GM23338 (cell line): ENCODE measurements at regions not wholly inside any gene's neighbourhood (a gene's known extent, or its start where the extent isn't known, plus 50 kb on each side); places are given as distances from the start of the nearest gene placed in this dataset.

Experiments used
- ATAC-seq: fragments of 200-7000 bp; cut with Tn5 transposase; 3 replicates; pipeline ENCODE4 v1.9.1; 2020
- DNase-seq: peaks from one replicate; pipeline ENCODE4 v3.0.0-alpha.2; 2015; ENCODE audit warnings: low spot score
- H2AFZ ChIP-seq: fragments of 200-600 bp; sonication (generic); 2 replicates; pipeline ENCODE4 v1.8.0; 2016; ENCODE audit warnings: antibody characterized with exemption, mild to moderate bottlenecking, moderate library complexity
- H3F3A ChIP-seq: fragments of 200-600 bp; sonication (generic); replicated peaks from 2 replicates; pipeline ENCODE4 v1.8.0; 2017; ENCODE audit warnings: antibody characterized with exemption, mixed run types, low read depth
- H3K27ac ChIP-seq: fragments of 200-600 bp; sonication (generic); 2 replicates; pipeline ENCODE4 v1.6.1; 2016; ENCODE audit warnings: low read depth
- H3K27me3 ChIP-seq: fragments of 200-600 bp; sonication (generic); 2 replicates; pipeline ENCODE4 v1.8.0; 2016; ENCODE audit warnings: mild to moderate bottlenecking, mixed run types, moderate library complexity; ENCODE audit not compliant: insufficient read depth
- H3K36me3 ChIP-seq: fragments of 200-600 bp; sonication (generic); 2 replicates; pipeline ENCODE4 v1.8.0; 2016; ENCODE audit warnings: mild to moderate bottlenecking; ENCODE audit not compliant: insufficient read depth
- H3K4me1 ChIP-seq: fragments of 200-600 bp; sonication (generic); 2 replicates; pipeline ENCODE4 v1.8.0; 2016; ENCODE audit warnings: mild to moderate bottlenecking, moderate library complexity; ENCODE audit not compliant: insufficient read depth
- H3K4me2 ChIP-seq: fragments of 200-600 bp; sonication (generic); 2 replicates; pipeline ENCODE4 v1.7.1; 2017; ENCODE audit warnings: mixed run types
- H3K4me3 ChIP-seq: fragments of 200-600 bp; sonication (generic); 2 replicates; pipeline ENCODE4 v1.6.1; 2016; ENCODE audit warnings: mixed run types
- H3K79me2 ChIP-seq: fragments of 200-600 bp; sonication (generic); replicated peaks from 2 replicates; pipeline ENCODE4 v1.8.0; 2017; ENCODE audit warnings: mild to moderate bottlenecking; ENCODE audit not compliant: insufficient read depth
- H3K9me2 ChIP-seq: fragments of 200-600 bp; sonication (generic); 2 replicates; pipeline ENCODE4 v1.8.0; 2017; ENCODE audit not compliant: insufficient read depth
- H4K20me1 ChIP-seq: fragments of 200-600 bp; sonication (generic); replicated peaks from 2 replicates; pipeline ENCODE4 v1.8.0; 2017; ENCODE audit warnings: mild to moderate bottlenecking; ENCODE audit not compliant: insufficient read depth
- H3K27ac Mint-ChIP-seq: 2 replicates; pipeline ENCODE4 v1.8.0; 2020; ENCODE audit warnings: inconsistent platforms, mild to moderate bottlenecking, moderate library complexity, mixed read lengths
- H3K27me3 Mint-ChIP-seq: 3 replicates; pipeline ENCODE4 v1.8.0; 2022; ENCODE audit warnings: low read depth, mild to moderate bottlenecking, moderate library complexity, mixed read lengths, inconsistent platforms; ENCODE audit not compliant: insufficient read depth, poor library complexity
- H3K36me3 Mint-ChIP-seq: 3 replicates; pipeline ENCODE4 v1.8.0; 2021; ENCODE audit warnings: low read depth, mild to moderate bottlenecking, inconsistent platforms, moderate library complexity, mixed read lengths
- H3K4me1 Mint-ChIP-seq: 3 replicates; pipeline ENCODE4 v1.8.0; 2020; ENCODE audit warnings: mild to moderate bottlenecking, inconsistent platforms, mixed read lengths
- H3K4me3 Mint-ChIP-seq: 3 replicates; pipeline ENCODE4 v1.8.0; 2021; ENCODE audit warnings: moderate library complexity, mild to moderate bottlenecking, inconsistent platforms, mixed read lengths
- H3K9me3 Mint-ChIP-seq: 3 replicates; pipeline ENCODE4 v1.8.0; 2020; ENCODE audit warnings: moderate library complexity, mild to moderate bottlenecking, inconsistent platforms, mixed read lengths
- CREB1 ChIP-seq: fragments of 250-450 bp; sonication (Bioruptor Pico); IDR thresholded peaks from 2 replicates; pipeline ENCODE4 v1.5.0; 2020; ENCODE audit warnings: low read depth, mild to moderate bottlenecking, moderate library complexity
- CTCF ChIP-seq, 2 experiments: fragments of 200-600 bp in 1 of 2; sonication (generic) in 1 of 2; conservative IDR thresholded peaks; 2 replicates each; pipeline versions ENCODE4 v1.5.1 to v1.6.1; 2016 to 2017; ENCODE audit warnings: antibody characterized with exemption in 2 of 2, low read depth in 2 of 2, mild to moderate bottlenecking in 2 of 2, moderate library complexity in 1 of 2
- ETS1 ChIP-seq: IDR thresholded peaks from 2 replicates; pipeline ENCODE4 v1.6.1; 2016; ENCODE audit warnings: antibody characterized with exemption
- EZH2 ChIP-seq: fragments of 200-600 bp; sonication (generic); IDR thresholded peaks from one replicate; pipeline ENCODE4 v1.8.0; 2017; ENCODE audit warnings: antibody characterized with exemption, mild to moderate bottlenecking, low read depth; ENCODE audit not compliant: unreplicated experiment
- EZH2phosphoT487 ChIP-seq: fragments of 200-600 bp; sonication (generic); IDR thresholded peaks from one replicate; pipeline ENCODE4 v1.8.1; 2018; ENCODE audit warnings: antibody characterized with exemption; ENCODE audit not compliant: unreplicated experiment
- JUNB ChIP-seq: IDR thresholded peaks from one replicate; pipeline ENCODE4 v1.6.1; 2016; ENCODE audit warnings: antibody characterized with exemption; ENCODE audit not compliant: unreplicated experiment
- NANOG ChIP-seq: IDR thresholded peaks from 2 replicates; pipeline ENCODE4 v1.6.1; 2016; ENCODE audit warnings: antibody characterized with exemption, borderline replicate concordance
- POLR2AphosphoS5 ChIP-seq: IDR thresholded peaks from 2 replicates; pipeline ENCODE4 v1.6.1; 2016; ENCODE audit warnings: antibody characterized with exemption, low read depth
- STAT1 ChIP-seq: IDR thresholded peaks from one replicate; pipeline ENCODE4 v1.6.1; 2016; ENCODE audit warnings: antibody characterized with exemption; ENCODE audit not compliant: unreplicated experiment
- ZNF114 ChIP-seq: fragments of 250-450 bp; sonication (Bioruptor Pico); IDR thresholded peaks from 2 replicates; pipeline ENCODE4 v1.5.0; 2020; ENCODE audit warnings: mild to moderate bottlenecking, moderate library complexity
- ZNF331 ChIP-seq: fragments of 250-450 bp; sonication (Bioruptor Pico); IDR thresholded peaks from 2 replicates; pipeline ENCODE4 v1.5.0; 2020; ENCODE audit warnings: low read depth, mild to moderate bottlenecking, moderate library complexity
- TF ChIP-seq, protein P1 (sequence below): fragments of 250-450 bp; sonication (Bioruptor Pico); IDR thresholded peaks from 2 replicates; pipeline ENCODE4 v1.5.0; 2020; ENCODE audit warnings: mild to moderate bottlenecking, moderate library complexity
- TF ChIP-seq, protein P2 (sequence below): IDR thresholded peaks from one replicate; pipeline ENCODE4 v1.6.1; 2018; ENCODE audit warnings: antibody characterized with exemption; ENCODE audit not compliant: unreplicated experiment

DNA sequence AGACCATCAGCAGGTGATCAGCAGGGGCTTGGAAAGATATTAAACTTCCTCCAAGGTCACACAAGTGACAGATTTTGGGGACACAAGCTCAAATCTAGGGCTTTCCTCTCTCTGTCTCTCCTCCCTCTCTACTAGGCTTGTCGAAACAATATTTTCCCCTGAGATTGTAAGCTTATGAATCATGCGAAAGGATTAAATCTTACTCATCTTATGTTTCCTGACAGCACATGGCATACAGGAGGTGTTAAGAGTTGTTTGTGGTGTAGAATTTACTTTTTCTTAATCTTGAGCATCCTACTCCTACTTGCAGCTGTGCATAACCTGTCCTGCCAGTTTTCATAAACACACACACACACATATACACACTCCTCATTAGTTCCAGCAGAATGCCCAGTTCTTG lies 186.3 kb downstream of the MARCHF11 start:
- H3K27ac ChIP-seq, result no peak overlapping the region
- H3K4me2 ChIP-seq, result no peak overlapping the region
- DNase-seq, result no peak
- TF ChIP-seq JUNB (no peak), EZH2phosphoT487 (no peak), STAT1 (no peak), CREB1 (CRISPR knock-in tag) (no peak), ZNF331 (no peak), POLR2AphosphoS5 (no peak), CTCF (conservative IDR thresholded peaks at IDR 0.05; ENCODE audit: low read depth in 2 of 2) (no peak), EZH2 (no peak), ETS1 (no peak), ZNF114 (no peak), NANOG (no peak)
- TF ChIP-seq, protein P1, sequence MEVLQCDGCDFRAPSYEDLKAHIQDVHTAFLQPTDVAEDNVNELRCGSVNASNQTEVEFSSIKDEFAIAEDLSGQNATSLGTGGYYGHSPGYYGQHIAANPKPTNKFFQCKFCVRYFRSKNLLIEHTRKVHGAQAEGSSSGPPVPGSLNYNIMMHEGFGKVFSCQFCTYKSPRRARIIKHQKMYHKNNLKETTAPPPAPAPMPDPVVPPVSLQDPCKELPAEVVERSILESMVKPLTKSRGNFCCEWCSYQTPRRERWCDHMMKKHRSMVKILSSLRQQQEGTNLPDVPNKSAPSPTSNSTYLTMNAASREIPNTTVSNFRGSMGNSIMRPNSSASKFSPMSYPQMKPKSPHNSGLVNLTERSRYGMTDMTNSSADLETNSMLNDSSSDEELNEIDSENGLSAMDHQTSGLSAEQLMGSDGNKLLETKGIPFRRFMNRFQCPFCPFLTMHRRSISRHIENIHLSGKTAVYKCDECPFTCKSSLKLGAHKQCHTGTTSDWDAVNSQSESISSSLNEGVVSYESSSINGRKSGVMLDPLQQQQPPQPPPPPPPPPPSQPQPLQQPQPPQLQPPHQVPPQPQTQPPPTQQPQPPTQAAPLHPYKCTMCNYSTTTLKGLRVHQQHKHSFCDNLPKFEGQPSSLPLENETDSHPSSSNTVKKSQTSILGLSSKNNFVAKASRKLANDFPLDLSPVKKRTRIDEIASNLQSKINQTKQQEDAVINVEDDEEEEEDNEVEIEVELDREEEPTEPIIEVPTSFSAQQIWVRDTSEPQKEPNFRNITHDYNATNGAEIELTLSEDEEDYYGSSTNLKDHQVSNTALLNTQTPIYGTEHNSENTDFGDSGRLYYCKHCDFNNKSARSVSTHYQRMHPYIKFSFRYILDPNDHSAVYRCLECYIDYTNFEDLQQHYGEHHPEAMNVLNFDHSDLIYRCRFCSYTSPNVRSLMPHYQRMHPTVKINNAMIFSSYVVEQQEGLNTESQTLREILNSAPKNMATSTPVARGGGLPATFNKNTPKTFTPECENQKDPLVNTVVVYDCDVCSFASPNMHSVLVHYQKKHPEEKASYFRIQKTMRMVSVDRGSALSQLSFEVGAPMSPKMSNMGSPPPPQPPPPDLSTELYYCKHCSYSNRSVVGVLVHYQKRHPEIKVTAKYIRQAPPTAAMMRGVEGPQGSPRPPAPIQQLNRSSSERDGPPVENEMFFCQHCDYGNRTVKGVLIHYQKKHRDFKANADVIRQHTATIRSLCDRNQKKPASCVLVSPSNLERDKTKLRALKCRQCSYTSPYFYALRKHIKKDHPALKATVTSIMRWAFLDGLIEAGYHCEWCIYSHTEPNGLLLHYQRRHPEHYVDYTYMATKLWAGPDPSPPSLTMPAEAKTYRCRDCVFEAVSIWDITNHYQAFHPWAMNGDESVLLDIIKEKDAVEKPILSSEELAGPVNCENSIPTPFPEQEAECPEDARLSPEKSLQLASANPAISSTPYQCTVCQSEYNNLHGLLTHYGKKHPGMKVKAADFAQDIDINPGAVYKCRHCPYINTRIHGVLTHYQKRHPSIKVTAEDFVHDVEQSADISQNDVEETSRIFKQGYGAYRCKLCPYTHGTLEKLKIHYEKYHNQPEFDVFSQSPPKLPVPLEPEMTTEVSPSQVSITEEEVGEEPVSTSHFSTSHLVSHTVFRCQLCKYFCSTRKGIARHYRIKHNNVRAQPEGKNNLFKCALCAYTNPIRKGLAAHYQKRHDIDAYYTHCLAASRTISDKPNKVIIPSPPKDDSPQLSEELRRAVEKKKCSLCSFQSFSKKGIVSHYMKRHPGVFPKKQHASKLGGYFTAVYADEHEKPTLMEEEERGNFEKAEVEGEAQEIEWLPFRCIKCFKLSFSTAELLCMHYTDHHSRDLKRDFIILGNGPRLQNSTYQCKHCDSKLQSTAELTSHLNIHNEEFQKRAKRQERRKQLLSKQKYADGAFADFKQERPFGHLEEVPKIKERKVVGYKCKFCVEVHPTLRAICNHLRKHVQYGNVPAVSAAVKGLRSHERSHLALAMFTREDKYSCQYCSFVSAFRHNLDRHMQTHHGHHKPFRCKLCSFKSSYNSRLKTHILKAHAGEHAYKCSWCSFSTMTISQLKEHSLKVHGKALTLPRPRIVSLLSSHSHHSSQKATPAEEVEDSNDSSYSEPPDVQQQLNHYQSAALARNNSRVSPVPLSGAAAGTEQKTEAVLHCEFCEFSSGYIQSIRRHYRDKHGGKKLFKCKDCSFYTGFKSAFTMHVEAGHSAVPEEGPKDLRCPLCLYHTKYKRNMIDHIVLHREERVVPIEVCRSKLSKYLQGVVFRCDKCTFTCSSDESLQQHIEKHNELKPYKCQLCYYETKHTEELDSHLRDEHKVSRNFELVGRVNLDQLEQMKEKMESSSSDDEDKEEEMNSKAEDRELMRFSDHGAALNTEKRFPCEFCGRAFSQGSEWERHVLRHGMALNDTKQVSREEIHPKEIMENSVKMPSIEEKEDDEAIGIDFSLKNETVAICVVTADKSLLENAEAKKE (CRISPR knock-in tag), result no peak
- TF ChIP-seq, protein P2, sequence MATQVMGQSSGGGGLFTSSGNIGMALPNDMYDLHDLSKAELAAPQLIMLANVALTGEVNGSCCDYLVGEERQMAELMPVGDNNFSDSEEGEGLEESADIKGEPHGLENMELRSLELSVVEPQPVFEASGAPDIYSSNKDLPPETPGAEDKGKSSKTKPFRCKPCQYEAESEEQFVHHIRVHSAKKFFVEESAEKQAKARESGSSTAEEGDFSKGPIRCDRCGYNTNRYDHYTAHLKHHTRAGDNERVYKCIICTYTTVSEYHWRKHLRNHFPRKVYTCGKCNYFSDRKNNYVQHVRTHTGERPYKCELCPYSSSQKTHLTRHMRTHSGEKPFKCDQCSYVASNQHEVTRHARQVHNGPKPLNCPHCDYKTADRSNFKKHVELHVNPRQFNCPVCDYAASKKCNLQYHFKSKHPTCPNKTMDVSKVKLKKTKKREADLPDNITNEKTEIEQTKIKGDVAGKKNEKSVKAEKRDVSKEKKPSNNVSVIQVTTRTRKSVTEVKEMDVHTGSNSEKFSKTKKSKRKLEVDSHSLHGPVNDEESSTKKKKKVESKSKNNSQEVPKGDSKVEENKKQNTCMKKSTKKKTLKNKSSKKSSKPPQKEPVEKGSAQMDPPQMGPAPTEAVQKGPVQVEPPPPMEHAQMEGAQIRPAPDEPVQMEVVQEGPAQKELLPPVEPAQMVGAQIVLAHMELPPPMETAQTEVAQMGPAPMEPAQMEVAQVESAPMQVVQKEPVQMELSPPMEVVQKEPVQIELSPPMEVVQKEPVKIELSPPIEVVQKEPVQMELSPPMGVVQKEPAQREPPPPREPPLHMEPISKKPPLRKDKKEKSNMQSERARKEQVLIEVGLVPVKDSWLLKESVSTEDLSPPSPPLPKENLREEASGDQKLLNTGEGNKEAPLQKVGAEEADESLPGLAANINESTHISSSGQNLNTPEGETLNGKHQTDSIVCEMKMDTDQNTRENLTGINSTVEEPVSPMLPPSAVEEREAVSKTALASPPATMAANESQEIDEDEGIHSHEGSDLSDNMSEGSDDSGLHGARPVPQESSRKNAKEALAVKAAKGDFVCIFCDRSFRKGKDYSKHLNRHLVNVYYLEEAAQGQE, result no peak
- H3K36me3 ChIP-seq, result peaks cover 6% of the 10 kb centered on the region
- no peak for ATAC-seq
- H3K79me2 ChIP-seq, result no peaks in the 10 kb centered on the region
- Mint-ChIP-seq H3K27me3 (peaks cover 2% of the 10 kb centered on the region), H3K36me3 (peaks cover 6% of the 10 kb centered on the region; the same call in 2 of the 3 replicates), H3K9me3 (peaks cover 21% of the 10 kb centered on the region), H3K4me1 (no peaks in the 10 kb centered on the region), H3K27ac (no peak overlapping the region), H3K4me3 (no peak overlapping the region)
- no peaks in the 10 kb centered on the region for H3K4me1 ChIP-seq
- no peaks in the 10 kb centered on the region for H3F3A ChIP-seq
- no peaks in the 10 kb centered on the region for H4K20me1 ChIP-seq
- no peaks in the 10 kb centered on the region for H3K9me2 ChIP-seq
- no peaks in the 10 kb centered on the region for H3K27me3 ChIP-seq
- no peak overlapping the region for H3K4me3 ChIP-seq
- H2AFZ ChIP-seq, result no peak overlapping the region
